HG02571 (cell line): ENCODE measurements at regions not wholly inside any gene's neighbourhood (a gene's known extent, or its start where the extent isn't known, plus 50 kb on each side); places are given as distances from the start of the nearest gene placed in this dataset.

Experiments
- ATAC-seq: cut with Tn5 transposase; IDR thresholded peaks from one replicate; pipeline ENCODE4 v1.9.1; 2021; ENCODE audit warnings: mild to moderate bottlenecking, moderate library complexity; ENCODE audit not compliant: unreplicated experiment

GRCh38 chr5:165642366-165642765 is 2136.9 kb downstream of the MAT2B start:
- ATAC-seq, result no peak

DNA sequence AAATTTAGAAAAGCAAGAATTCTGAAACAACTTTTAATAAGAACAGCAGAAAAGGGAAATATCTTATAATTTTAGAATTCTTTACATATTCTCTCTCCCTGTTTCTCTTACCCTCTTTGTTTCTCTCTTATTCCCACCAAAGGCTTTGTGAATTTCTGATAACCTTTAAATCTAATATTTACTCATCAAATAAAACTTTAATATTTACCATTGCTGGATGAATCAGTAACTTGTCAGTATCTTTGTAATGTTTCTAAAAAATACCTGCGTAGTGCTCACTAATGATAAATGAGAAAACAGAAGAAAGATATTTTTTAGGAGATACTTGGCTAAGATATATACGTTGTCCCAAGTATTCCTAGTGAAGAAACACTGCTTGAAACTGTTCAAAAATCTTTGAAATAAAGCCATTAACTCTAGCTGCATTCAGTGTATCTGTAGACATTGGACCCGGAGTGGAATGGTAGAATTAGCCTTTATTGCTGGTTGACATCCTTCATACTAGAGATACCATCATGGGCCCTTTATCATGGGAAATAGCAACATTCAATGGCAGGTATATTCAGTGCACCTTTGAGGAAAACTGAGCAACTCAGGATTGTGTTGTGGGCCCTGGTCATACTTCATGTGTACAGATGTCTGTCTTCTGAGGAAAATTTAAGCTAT is 2160.4 kb downstream of the MAT2B start:
- no peak for ATAC-seq

- no peak for ATAC-seq
These were observed 2168.1 kb downstream of the MAT2B start for GRCh38 chr5:165673499-165673898.

DNA sequence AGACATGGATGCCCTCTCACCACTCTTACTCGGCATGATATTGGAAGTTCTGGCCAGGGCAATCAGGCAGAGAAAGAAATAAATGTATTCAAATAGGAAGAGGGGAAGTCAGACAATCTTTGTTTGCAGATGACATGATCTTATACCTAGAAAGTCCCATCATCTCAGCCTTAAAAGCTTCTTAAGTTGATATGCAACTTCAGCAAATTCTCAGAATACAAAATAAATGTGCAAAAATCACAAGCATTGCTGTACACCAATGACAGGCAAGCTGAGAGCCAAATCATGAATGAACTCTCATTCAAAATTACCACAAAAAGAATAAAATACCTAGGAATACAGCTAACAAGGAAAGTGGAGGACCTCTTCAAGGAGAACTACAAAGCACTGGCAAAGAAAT is 2190.4 kb downstream of the MAT2B start:
- no peak for ATAC-seq

GRCh38 chr5:165705960-165706359 is 2200.5 kb downstream of the MAT2B start:
- no peak for ATAC-seq

DNA sequence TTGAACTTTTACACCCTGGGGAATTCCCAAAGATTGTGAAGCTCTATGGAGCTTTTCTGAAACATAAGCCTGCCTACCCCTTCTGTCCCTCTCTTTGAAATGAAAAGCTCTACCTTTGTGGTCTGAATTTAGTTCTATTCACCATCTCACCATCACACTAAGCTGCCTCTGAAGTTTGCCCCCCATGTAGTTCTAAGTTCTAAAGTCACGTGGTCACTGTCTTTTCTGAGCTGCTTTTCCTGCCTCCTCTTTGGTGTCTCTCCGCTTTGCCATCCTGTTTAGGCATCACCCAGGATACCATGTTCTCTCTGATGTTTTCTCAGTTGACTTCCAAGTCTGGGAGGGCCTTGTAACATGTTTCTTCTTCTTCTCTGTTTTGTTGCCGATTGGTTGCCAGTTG is 2206.6 kb downstream of the MAT2B start:
- ATAC-seq, result no peak

- ATAC-seq, result no peak
These were observed 2209.2 kb downstream of the MAT2B start for GRCh38 chr5:165714598-165714997.

- ATAC-seq, result no peak
These were observed 2215.5 kb downstream of the MAT2B start for GRCh38 chr5:165720901-165721300.

GRCh38 chr5:165722401-165722800 is 2217.0 kb downstream of the MAT2B start:
- ATAC-seq, result no peak

- ATAC-seq, result no peak
These were observed 2218.5 kb downstream of the MAT2B start for GRCh38 chr5:165723931-165724330.

GRCh38 chr5:165728425-165728824 is 2223.0 kb downstream of the MAT2B start:
- no peak for ATAC-seq

- no peak for ATAC-seq
These were observed 2230.0 kb downstream of the MAT2B start for GRCh38 chr5:165735388-165735787.

- no peak for ATAC-seq
These were observed 2233.8 kb downstream of the MAT2B start for GRCh38 chr5:165739079-165739741.

GRCh38 chr5:165757791-165758190 is 2252.4 kb downstream of the MAT2B start:
- no peak for ATAC-seq

GRCh38 chr5:165775111-165775510 is 2269.7 kb downstream of the MAT2B start:
- no peak for ATAC-seq

DNA sequence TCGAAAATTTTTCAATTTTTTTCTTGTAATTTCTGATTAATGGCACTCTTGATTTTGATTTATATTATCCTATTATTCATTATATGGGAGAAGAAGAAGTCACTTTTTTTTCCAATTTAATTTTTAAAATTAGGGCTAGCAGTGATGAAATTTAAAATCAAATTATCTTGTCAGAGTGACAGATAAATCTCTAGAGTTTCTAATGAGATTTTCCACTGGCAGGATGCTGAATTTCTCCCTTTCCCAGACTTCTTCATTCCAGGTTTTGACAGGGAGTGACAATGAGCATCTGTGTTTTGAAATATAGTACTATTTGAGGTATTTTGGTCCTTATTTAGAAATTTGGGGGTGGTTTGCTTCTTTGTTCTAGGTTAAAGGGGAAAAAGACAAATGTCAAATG is 2274.1 kb downstream of the MAT2B start:
- no peak for ATAC-seq

- no peak for ATAC-seq
These were observed 2275.5 kb downstream of the MAT2B start for GRCh38 chr5:165780901-165781300.

GRCh38 chr5:165781738-165782137 is 2276.3 kb downstream of the MAT2B start:
- no peak for ATAC-seq

DNA sequence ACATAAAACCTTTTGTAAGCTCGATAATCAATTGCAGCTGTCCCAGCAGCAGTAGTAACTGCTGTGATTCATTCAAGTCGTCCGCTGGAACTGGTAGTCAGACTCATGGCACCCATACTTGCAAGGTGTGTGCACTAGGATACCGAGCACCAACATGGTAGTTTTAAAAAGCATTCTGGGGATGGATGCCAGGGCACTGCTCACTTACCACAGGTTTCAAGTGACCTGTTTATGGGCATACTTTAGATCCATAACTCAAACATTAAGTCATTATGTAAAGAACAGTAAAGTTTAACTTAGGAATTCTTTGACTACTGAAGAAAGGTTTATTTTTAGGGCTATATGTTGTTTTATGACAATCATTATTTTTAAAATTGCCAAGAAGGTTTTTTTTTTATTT is 2277.6 kb downstream of the MAT2B start:
- no peak for ATAC-seq

DNA sequence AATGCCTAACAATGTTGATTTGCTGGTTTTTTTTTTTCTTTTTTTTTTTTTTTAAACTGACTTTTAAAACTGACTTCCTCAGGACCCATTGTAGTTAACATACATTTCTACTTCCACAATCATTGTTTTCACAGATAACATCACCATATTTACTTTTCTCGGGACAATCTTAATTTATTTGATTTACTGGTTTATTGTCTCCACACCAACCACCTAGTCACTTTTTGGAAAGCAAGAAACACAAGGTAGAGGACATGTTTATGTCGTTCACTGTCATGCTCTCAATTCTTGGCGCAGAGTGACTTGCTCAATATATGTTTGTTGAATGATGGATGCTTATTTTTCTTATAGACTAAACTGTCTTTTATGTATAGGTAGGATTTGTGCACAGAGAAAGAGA is 2280.7 kb downstream of the MAT2B start:
- no peak for ATAC-seq

- no peak for ATAC-seq
These were observed 2289.7 kb downstream of the MAT2B start for GRCh38 chr5:165795073-165795472.

GRCh38 chr5:165805756-165806155 is 2300.3 kb downstream of the MAT2B start:
- no peak for ATAC-seq

GRCh38 chr5:165808335-165808734 is 2302.9 kb downstream of the MAT2B start:
- ATAC-seq, result no peak
